ENCODE measurements at regions not wholly inside any gene's neighbourhood (a gene's known extent, or its start where the extent isn't known, plus 50 kb on each side); places are given as distances from the start of the nearest gene placed in this dataset.

DNA sequence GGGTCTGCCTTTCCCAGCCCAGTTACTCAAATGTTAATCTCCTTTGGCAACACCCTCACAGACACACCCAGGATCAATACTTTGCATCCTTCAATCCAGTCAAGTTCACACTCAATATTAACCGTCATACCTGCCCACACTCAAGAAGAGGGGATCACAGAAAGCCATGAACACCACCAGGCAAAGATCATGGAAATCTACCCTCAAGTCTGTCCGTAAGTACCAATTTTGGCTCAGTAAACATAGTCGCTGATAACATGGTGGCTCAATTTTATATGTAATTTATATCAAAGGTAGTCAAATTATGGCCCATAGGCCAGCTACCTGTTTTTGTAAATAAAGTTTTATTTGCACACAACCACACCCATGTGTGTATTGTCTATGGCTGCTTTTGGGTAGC is 102.3 kb upstream of the MAP2 start:
- FAIRE-seq (no peak), DNase-seq (ENCODE audit: low read depth, low spot score) (no peak)
- Histone ChIP-seq H2AFZ (ENCODE audit: control insufficient read depth, low read length) (no peak overlapping the region), H4K20me1 (ENCODE audit: control insufficient read depth, extremely low read depth, insufficient read depth, low read length) (no peaks in the 10 kb centered on the region), H3K27ac (ENCODE audit: control insufficient read depth, insufficient read depth, low read length) (no peak overlapping the region), H3K4me3 (ENCODE audit: control insufficient read depth in 2 of 3, extremely low read depth in 1 of 3, insufficient read depth in 2 of 3, low read depth in 1 of 3, low read length in 3 of 3) (no peak overlapping the region), H3K9me3 (ENCODE audit: control insufficient read depth, low read depth, low read length) (no peaks in the 10 kb centered on the region), H3K9me1 (ENCODE audit: control insufficient read depth, extremely low read depth, insufficient read depth, low read length) (no peaks in the 10 kb centered on the region), H3K27me3 (ENCODE audit: control insufficient read depth, extremely low read depth, insufficient read depth, low read length) (no peaks in the 10 kb centered on the region), H3K4me2 (ENCODE audit: control insufficient read depth, extremely low read depth, insufficient read depth, low read depth, low read length) (no peak overlapping the region), H3K36me3 (ENCODE audit: control insufficient read depth in 2 of 2, extremely low read depth in 1 of 2, insufficient read depth in 2 of 2, low read length in 2 of 2) (no peaks in the 10 kb centered on the region), H3K4me1 (ENCODE audit: control insufficient read depth, extremely low read depth, insufficient read depth, low read length) (no peaks in the 10 kb centered on the region), H3K9ac (ENCODE audit: control insufficient read depth, extremely low read depth, insufficient read depth, low read length) (no peak overlapping the region), H3K79me2 (ENCODE audit: control insufficient read depth, insufficient read depth, low read length) (no peaks in the 10 kb centered on the region)
- dilution Hi-C loops (cut with MboI; ENCODE audit: extremely low pct_ligation_motif_present, low sequenced_read_pairs): no loop called here
- TF ChIP-seq EZH2 (IDR thresholded peaks at IDR 0.05; ENCODE audit: low read length): no peak
- TF ChIP-seq, protein P1, sequence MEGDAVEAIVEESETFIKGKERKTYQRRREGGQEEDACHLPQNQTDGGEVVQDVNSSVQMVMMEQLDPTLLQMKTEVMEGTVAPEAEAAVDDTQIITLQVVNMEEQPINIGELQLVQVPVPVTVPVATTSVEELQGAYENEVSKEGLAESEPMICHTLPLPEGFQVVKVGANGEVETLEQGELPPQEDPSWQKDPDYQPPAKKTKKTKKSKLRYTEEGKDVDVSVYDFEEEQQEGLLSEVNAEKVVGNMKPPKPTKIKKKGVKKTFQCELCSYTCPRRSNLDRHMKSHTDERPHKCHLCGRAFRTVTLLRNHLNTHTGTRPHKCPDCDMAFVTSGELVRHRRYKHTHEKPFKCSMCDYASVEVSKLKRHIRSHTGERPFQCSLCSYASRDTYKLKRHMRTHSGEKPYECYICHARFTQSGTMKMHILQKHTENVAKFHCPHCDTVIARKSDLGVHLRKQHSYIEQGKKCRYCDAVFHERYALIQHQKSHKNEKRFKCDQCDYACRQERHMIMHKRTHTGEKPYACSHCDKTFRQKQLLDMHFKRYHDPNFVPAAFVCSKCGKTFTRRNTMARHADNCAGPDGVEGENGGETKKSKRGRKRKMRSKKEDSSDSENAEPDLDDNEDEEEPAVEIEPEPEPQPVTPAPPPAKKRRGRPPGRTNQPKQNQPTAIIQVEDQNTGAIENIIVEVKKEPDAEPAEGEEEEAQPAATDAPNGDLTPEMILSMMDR (optimal IDR thresholded peaks at IDR 0.05 in 1 of 3, IDR thresholded peaks at IDR 0.05 in 1 of 3, conservative IDR thresholded peaks at IDR 0.05 in 1 of 3; ENCODE audit: extremely low read depth in 1 of 3, insufficient read depth in 2 of 3, low read length in 3 of 3): no peak

DNA sequence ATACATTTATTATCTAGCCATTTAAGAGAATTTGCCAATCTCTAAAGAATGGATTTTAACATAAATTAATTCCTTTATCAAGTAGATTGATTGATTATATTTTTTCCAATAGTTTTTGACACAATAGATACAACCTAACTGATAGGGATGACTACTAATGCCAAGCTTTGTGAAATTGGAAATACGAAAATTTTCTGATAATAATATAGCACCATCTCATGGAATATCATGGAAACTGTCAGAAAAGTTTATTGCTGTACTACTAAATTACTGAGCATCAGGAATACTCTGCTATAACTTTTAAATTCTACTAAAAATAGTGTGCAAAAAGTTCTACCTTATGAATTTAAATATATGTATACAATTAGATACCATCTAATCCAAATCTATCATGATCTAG is 101.8 kb upstream of the MAP2 start:
- Histone ChIP-seq H3K79me2 (ENCODE audit: control insufficient read depth, insufficient read depth, low read length) (no peaks in the 10 kb centered on the region), H3K4me3 (ENCODE audit: control insufficient read depth in 2 of 3, extremely low read depth in 1 of 3, insufficient read depth in 2 of 3, low read depth in 1 of 3, low read length in 3 of 3) (no peak overlapping the region), H3K9me1 (ENCODE audit: control insufficient read depth, extremely low read depth, insufficient read depth, low read length) (no peaks in the 10 kb centered on the region), H3K27me3 (ENCODE audit: control insufficient read depth, extremely low read depth, insufficient read depth, low read length) (no peaks in the 10 kb centered on the region), H3K4me1 (ENCODE audit: control insufficient read depth, extremely low read depth, insufficient read depth, low read length) (no peaks in the 10 kb centered on the region), H3K9ac (ENCODE audit: control insufficient read depth, extremely low read depth, insufficient read depth, low read length) (no peak overlapping the region), H3K27ac (ENCODE audit: control insufficient read depth, insufficient read depth, low read length) (no peak overlapping the region), H3K4me2 (ENCODE audit: control insufficient read depth, extremely low read depth, insufficient read depth, low read depth, low read length) (no peak overlapping the region), H3K36me3 (ENCODE audit: control insufficient read depth in 2 of 2, extremely low read depth in 1 of 2, insufficient read depth in 2 of 2, low read length in 2 of 2) (no peaks in the 10 kb centered on the region), H4K20me1 (ENCODE audit: control insufficient read depth, extremely low read depth, insufficient read depth, low read length) (no peaks in the 10 kb centered on the region), H3K9me3 (ENCODE audit: control insufficient read depth, low read depth, low read length) (no peaks in the 10 kb centered on the region), H2AFZ (ENCODE audit: control insufficient read depth, low read length) (no peak overlapping the region)
- dilution Hi-C loops (cut with MboI; ENCODE audit: extremely low pct_ligation_motif_present, low sequenced_read_pairs): no loop called here
- no peak for TF ChIP-seq EZH2 (IDR thresholded peaks at IDR 0.05; ENCODE audit: low read length)
- TF ChIP-seq, protein P1 (optimal IDR thresholded peaks at IDR 0.05 in 1 of 3, IDR thresholded peaks at IDR 0.05 in 1 of 3, conservative IDR thresholded peaks at IDR 0.05 in 1 of 3; ENCODE audit: extremely low read depth in 1 of 3, insufficient read depth in 2 of 3, low read length in 3 of 3): no peak
- FAIRE-seq: no peak
- DNase-seq (ENCODE audit: low read depth, low spot score): no peak

Data from keratinocyte (primary cell).